ENCODE measurements at regions not wholly inside any gene's neighbourhood (a gene's known extent, or its start where the extent isn't known, plus 50 kb on each side); places are given as distances from the start of the nearest gene placed in this dataset.

GRCh38 chr2:62314291-62314690 is 118.4 kb downstream of the B3GNT2 start:
- Histone ChIP-seq H4K20me1 (ENCODE audit: insufficient read depth, low read length) (no peaks in the 10 kb centered on the region), H4K5ac (ENCODE audit: low read depth, low read length) (no peak overlapping the region), H3K4me2 (ENCODE audit: low read depth, low read length) (no peak overlapping the region), H4K91ac (ENCODE audit: insufficient read depth, low read depth, low read length) (no peak overlapping the region), H3K9me3 (ENCODE audit: control insufficient read depth, insufficient read depth, low read length) (no peaks in the 10 kb centered on the region), H2BK120ac (ENCODE audit: low read depth, low read length) (no peak overlapping the region), H2AK5ac (ENCODE audit: low read depth, low read length) (no peak overlapping the region), H3K4me1 (ENCODE audit: control insufficient read depth, insufficient read depth, low read length) (no peaks in the 10 kb centered on the region), H3K56ac (ENCODE audit: extremely low read depth, insufficient read depth, low read length) (no peak overlapping the region), H3K14ac (replicated peaks; ENCODE audit: low read depth, low read length) (no peak overlapping the region), H3K9me1 (ENCODE audit: insufficient read depth, low read length) (0 out of 2 replicates have a peak, but pooled peaks cover 2% of the 10 kb centered on the region), H3K36me3 (ENCODE audit: control insufficient read depth, insufficient read depth, low read length) (no peaks in the 10 kb centered on the region), H3K18ac (ENCODE audit: low read depth, low read length) (no peak overlapping the region), H2AFZ (replicated peaks; ENCODE audit: low read length, poor library complexity) (no peak overlapping the region), H2BK5ac (ENCODE audit: low read depth, low read length, poor library complexity, severe bottlenecking) (no peak overlapping the region), H3K23ac (ENCODE audit: low read depth, low read length) (no peak overlapping the region), H3K27me3 (ENCODE audit: control insufficient read depth, insufficient read depth, low read length) (no peaks in the 10 kb centered on the region; the same call in 1 of the 2 replicates), H3K4ac (ENCODE audit: low read depth, low read length) (no peak overlapping the region), H3K27ac (ENCODE audit: insufficient read depth, low read length) (no peak overlapping the region), H4K8ac (ENCODE audit: low read depth in 2 of 2, low read length in 2 of 2) (no peak overlapping the region), H3K4me3 (ENCODE audit: insufficient read depth, low read depth, low read length) (no peak overlapping the region), H2BK15ac (ENCODE audit: low read depth, low read length) (no peak overlapping the region), H2AK9ac (replicated peaks; ENCODE audit: low read depth, low read length, poor library complexity) (no peak overlapping the region), H2BK20ac (ENCODE audit: low read depth, low read length) (no peak overlapping the region), H3K9ac (ENCODE audit: low read depth, low read length) (no peak overlapping the region), H3K79me1 (ENCODE audit: low read depth in 1 of 2, low read length in 2 of 2) (no peaks in the 10 kb centered on the region)
- TF ChIP-seq SMC3 (IDR thresholded peaks at IDR 0.05; ENCODE audit: low read depth, low read length) (no peak), RFX5 (IDR thresholded peaks at IDR 0.05; ENCODE audit: low read depth, low read length) (no peak), MXI1 (IDR thresholded peaks at IDR 0.05; ENCODE audit: borderline replicate concordance, low read depth, low read length) (no peak), MAZ (IDR thresholded peaks at IDR 0.05; ENCODE audit: borderline replicate concordance, low read depth, low read length) (no peak), CEBPB (IDR thresholded peaks at IDR 0.05; ENCODE audit: low read depth, low read length) (no peak), MAFK (IDR thresholded peaks at IDR 0.05; ENCODE audit: low read depth, low read length) (no peak), BHLHE40 (IDR thresholded peaks at IDR 0.05; ENCODE audit: low read depth, low read length) (no peak), RCOR1 (IDR thresholded peaks at IDR 0.05; ENCODE audit: insufficient replicate concordance, low read length) (no peak), CHD1 (IDR thresholded peaks at IDR 0.05; ENCODE audit: low read depth, low read length) (no peak), RAD21 (IDR thresholded peaks at IDR 0.05; ENCODE audit: low read length) (no peak), NFE2L2 (IDR thresholded peaks at IDR 0.05; ENCODE audit: low read depth, low read length) (no peak), FOS (IDR thresholded peaks at IDR 0.05; ENCODE audit: low read depth, low read length) (no peak), POLR2A (IDR thresholded peaks at IDR 0.05; ENCODE audit: low read depth, low read length) (no peak), ELK1 (IDR thresholded peaks at IDR 0.05; ENCODE audit: borderline replicate concordance, low read depth, low read length) (no peak), USF2 (IDR thresholded peaks at IDR 0.05; ENCODE audit: low read depth, low read length) (no peak), CTCF (conservative IDR thresholded peaks at IDR 0.05; ENCODE audit: low read depth, low read length) (no peak)
- in situ Hi-C loops (cut with MboI; ENCODE audit: low sequenced_read_pairs): no loop called here
- dilution Hi-C loops (cut with HindIII; ENCODE audit: low sequenced_read_pairs, unreplicated experiment): no loop called here
- no TSS peak for BruUV-seq (replicated peaks)
- DNase-seq (no peak), ATAC-seq (ENCODE audit: low read depth) (no peak)
- intact Hi-C loops (cut with micrococcal nuclease): no loop called here
- ChIA-PET POLR2A (ENCODE audit: unreplicated experiment) (no interaction called here), CTCF (no interaction called here)
- WGBS, 2 experiments (ENCODE audit: extremely low coverage in 2 of 2, insufficient read length in 1 of 2): no CpG with 5 or more reads among the region's 2 CpGs

Data from IMR-90 (cell line).